IPS-15b (cell line): ENCODE measurements at regions not wholly inside any gene's neighbourhood (a gene's known extent, or its start where the extent isn't known, plus 50 kb on each side); places are given as distances from the start of the nearest gene placed in this dataset.
"Not testable (repeated sequence)": the region's sequence is repeated elsewhere in the genome, so short reads cannot be mapped to it uniquely, and the experiment has no call there.

Experiments used
- H3K27me3 ChIP-seq: one replicate; pipeline ENCODE4 v1.6.1; 2013; ENCODE audit warnings: low read length; ENCODE audit not compliant: control insufficient read depth, insufficient read depth
- H3K36me3 ChIP-seq: one replicate; pipeline ENCODE4 v1.6.1; 2013; ENCODE audit warnings: low read length; ENCODE audit not compliant: control insufficient read depth, insufficient read depth
- H3K4me1 ChIP-seq: one replicate; pipeline ENCODE4 v1.6.1; 2013; ENCODE audit warnings: mild to moderate bottlenecking, low read length; ENCODE audit not compliant: control insufficient read depth, insufficient read depth
- H3K4me3 ChIP-seq: one replicate; pipeline ENCODE4 v1.5.1; 2013; ENCODE audit warnings: low read depth, low read length
- H3K9ac ChIP-seq: one replicate; pipeline ENCODE4 v1.6.1; 2013; ENCODE audit warnings: low read depth, mild to moderate bottlenecking, low read length
- H3K9me3 ChIP-seq: one replicate; pipeline ENCODE4 v1.6.1; 2013; ENCODE audit warnings: mild to moderate bottlenecking, low read length; ENCODE audit not compliant: control insufficient read depth, insufficient read depth

- not testable (repeated sequence) for H3K27me3 ChIP-seq, H3K4me1 ChIP-seq, H3K9ac ChIP-seq, H3K9me3 ChIP-seq, H3K36me3 ChIP-seq, H3K4me3 ChIP-seq
Observed at GRCh38 chr14:105740272-105740671, 213.9 kb downstream of the TMEM121 start.

DNA sequence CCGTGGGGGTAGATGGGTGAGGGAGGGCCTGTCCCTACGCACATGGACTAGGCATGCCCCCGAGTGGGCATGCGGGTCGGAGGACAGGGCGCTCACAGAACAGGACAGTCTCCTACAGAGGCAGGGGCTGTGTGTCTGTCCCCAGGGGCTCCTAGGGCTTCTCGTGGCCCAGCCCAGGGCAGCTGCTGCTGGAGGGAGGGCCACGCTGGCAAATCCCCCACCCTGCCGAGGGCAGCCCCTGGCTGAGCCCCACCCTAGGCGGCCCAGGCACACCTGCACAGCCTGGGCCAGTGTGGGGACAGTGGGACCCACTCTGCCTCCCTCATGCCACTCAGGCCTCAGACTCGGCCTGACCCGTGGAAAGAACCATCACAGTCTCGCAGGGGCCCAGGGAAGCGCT lies 214.6 kb downstream of the TMEM121 start:
- not testable (repeated sequence) for H3K27me3 ChIP-seq, H3K9ac ChIP-seq, H3K4me3 ChIP-seq, H3K4me1 ChIP-seq, H3K36me3 ChIP-seq, H3K9me3 ChIP-seq

DNA sequence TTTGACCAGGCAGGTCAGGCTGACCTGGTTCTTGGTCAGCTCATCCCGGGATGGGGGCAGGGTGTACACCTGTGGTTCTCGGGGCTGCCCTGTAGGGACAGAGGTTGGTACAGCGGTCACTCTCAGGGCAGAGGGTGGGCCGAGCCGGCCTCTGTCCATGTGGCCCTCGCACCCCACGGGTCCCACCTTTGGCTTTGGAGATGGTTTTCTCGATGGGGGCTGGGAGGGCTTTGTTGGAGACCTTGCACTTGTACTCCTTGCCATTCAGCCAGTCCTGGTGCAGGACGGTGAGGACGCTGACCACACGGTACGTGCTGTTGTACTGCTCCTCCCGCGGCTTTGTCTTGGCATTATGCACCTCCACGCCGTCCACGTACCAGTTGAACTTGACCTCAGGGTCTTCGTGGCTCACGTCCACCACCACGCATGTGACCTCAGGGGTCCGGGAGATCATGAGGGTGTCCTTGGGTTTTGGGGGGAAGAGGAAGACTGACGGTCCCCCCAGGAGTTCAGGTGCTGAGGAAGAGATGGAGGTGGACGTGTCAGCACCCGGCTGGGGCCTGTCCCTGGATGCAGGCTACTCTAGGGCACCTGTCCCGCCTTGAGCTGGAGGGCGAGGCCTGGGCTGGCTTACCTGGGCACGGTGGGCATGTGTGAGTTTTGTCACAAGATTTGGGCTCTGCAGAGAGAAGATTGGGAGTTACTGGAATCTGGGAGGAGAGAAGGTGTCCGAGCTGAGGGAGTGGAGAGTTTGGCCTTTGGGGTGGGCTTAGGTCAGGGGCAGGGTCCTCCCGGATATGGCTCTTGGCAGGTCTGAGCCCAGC lies 215.5 kb downstream of the TMEM121 start:
- not testable (repeated sequence) for H3K36me3 ChIP-seq, H3K27me3 ChIP-seq, H3K4me3 ChIP-seq, H3K4me1 ChIP-seq, H3K9ac ChIP-seq, H3K9me3 ChIP-seq

DNA sequence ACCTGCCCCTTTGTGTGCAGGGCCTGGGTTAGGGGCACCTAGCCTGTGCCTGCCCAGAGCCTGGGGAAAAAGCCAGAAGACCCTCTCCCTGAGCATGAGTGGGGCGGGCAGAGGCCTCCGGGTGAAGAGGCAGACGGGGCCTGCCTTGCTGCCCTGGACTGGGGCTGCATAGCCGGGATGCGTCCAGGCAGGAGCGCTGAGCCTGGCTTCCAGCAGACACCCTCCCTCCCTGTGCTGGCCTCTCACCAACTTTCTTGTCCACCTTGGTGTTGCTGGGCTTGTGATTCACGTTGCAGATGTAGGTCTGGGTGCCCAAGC lies 216.1 kb downstream of the TMEM121 start:
- Histone ChIP-seq H3K4me3 (no peak overlapping the region), H3K36me3 (peaks cover 3% of the 10 kb centered on the region), H3K9ac (no peak overlapping the region)

GRCh38 chr14:105742904-105743701 lies 216.7 kb downstream of the TMEM121 start:
- H3K27me3 ChIP-seq, H3K36me3 ChIP-seq, H3K4me1 ChIP-seq, H3K4me3 ChIP-seq, H3K9me3 ChIP-seq, H3K9ac ChIP-seq: not testable (repeated sequence)

More for the DNA sequence above, 216.1 kb downstream of the TMEM121 start:
- no peaks in the 10 kb centered on the region for H3K27me3 ChIP-seq
- no peaks in the 10 kb centered on the region for H3K4me1 ChIP-seq
- peaks cover 8% of the 10 kb centered on the region for H3K9me3 ChIP-seq

- not testable (repeated sequence) for H3K9me3 ChIP-seq, H3K4me1 ChIP-seq, H3K9ac ChIP-seq, H3K27me3 ChIP-seq, H3K4me3 ChIP-seq, H3K36me3 ChIP-seq
Observed at GRCh38 chr14:105744213-105744787, 217.9 kb downstream of the TMEM121 start.

DNA sequence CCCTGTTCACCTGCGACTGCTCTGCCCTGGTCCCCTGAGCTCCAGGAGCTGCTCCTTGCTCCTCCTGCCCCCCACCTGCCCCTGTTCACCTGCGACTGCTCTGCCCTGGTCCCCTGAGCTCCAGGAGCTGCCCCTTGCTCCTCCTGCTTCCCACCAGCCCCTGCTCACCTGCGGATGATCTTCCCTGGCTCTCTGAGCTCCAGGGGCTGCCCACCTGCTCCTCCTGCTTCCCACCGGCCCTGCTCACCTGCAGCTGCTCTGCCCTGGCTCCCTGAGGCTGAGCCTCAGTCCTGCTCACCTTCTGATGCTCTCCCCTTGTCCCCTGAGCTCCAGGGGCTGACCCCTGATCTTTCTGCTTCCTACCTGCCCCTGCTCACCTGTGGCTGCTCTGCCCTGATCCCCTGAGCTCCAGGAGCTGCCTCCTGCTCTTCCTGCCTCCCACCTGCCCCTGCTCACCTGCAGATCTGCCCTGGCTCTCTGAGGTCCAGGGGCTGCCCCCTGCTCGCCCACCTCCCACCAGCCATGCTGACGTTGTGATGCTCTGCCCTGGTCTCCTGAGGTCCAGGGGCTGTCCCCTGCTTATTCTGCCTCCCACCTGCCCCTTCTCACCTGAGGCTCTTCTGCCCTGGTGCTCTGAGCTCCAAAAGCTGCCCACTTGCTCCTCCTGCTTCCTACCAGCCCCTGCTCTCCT lies 219.2 kb downstream of the TMEM121 start:
- Histone ChIP-seq H3K36me3 (peaks cover 3% of the 10 kb centered on the region), H3K9me3 (peaks cover 4% of the 10 kb centered on the region), H3K27me3 (no peaks in the 10 kb centered on the region), H3K4me3 (no peak overlapping the region), H3K9ac (no peak overlapping the region), H3K4me1 (no peaks in the 10 kb centered on the region)

DNA sequence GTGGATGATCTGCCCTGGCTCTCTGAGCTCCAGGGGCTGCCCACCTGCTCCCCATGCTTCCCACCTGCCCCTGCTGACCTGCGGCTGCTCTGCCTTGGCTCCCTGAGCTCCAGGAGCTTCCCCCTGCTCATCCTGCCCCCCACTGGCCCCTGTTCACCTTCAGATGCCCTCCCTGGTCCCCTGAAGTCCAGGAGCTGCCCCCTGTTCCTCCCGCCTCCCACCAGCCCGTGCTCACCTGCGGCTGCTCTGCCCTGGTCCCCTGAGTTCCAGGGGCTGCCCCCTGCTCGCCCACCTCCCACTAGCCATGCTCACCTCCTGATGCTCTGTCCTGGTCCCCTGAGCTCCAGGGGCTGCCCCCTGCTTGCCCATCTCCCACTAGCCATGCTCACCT lies 219.7 kb downstream of the TMEM121 start:
- Histone ChIP-seq H3K4me3 (no peak overlapping the region), H3K9ac (no peak overlapping the region), H3K36me3 (peaks cover 3% of the 10 kb centered on the region), H3K4me1 (no peaks in the 10 kb centered on the region), H3K9me3 (peaks cover 4% of the 10 kb centered on the region), H3K27me3 (no peaks in the 10 kb centered on the region)

- H3K27me3 ChIP-seq, H3K4me1 ChIP-seq, H3K36me3 ChIP-seq, H3K9ac ChIP-seq, H3K9me3 ChIP-seq, H3K4me3 ChIP-seq: not testable (repeated sequence)
Observed at GRCh38 chr14:105746800-105747502, 220.6 kb downstream of the TMEM121 start.

DNA sequence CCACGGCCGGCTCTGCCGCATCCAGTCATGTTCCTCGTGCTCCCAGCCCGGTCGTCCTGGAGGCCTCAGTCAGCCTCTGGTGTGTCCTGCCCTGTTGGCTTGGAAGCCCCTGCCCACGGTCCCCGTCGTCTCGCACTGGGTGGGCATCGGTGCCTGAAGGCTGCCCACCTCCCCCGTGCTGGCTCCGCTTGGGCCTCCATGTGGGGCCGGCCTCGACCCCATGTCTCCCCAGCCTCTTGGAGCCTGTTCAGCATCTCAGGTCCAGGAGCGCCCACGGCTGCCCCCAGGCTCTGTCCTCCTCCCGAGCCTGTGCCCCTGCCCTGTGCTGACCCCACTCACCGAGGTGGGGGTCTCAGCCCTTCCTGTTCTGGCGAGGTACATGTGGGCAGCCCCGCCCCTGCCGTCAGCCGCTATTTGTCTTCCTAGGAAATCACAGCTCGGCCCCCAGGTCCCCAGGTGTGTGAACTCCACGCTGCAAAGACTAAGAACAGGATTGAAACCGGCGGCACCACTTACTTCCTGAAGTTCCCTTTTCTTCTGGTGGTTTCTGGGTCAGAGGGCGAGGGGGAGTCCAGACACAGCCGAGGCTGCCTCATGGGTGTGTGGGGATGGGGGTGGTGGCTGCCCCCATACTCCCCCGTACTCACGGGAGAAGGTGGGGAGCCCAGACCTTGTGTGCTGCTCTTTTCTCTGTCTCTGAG lies 221.3 kb downstream of the TMEM121 start:
- not testable (repeated sequence) for H3K9me3 ChIP-seq, H3K4me1 ChIP-seq, H3K36me3 ChIP-seq, H3K27me3 ChIP-seq, H3K4me3 ChIP-seq, H3K9ac ChIP-seq

DNA sequence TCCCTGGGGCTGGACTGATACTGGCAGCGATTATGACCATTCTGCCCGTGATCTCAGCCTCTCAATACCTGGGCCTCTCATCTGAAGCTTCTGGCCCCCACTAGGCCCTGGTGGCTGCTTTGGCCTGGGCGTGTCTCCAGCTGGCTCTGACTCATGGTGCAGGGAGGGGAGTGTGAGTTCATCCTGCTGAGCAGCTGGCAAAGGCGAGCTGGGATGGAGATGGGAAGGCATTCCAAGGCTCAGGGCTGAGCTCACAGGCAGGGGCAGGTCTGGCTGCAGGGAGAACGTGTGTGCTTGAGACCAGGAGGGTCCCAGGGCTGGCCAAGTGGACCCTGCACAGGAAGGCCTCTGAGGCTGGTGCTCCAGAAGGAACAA lies 221.8 kb downstream of the TMEM121 start:
- no peak overlapping the region for H3K9ac ChIP-seq
- no peak overlapping the region for H3K4me3 ChIP-seq
- peaks cover 4% of the 10 kb centered on the region for H3K9me3 ChIP-seq
- H3K4me1 ChIP-seq = no peaks in the 10 kb centered on the region
- peaks cover 3% of the 10 kb centered on the region for H3K36me3 ChIP-seq
- H3K27me3 ChIP-seq = no peaks in the 10 kb centered on the region
